Activated naive CD4-positive, alpha-beta T cell treated with anti-CD3 and anti-CD28 coated beads for 36 hours (primary cell): ENCODE measurements at regions not wholly inside any gene's neighbourhood (a gene's known extent, or its start where the extent isn't known, plus 50 kb on each side); places are given as distances from the start of the nearest gene placed in this dataset.
"Not testable (repeated sequence)": the region's sequence is repeated elsewhere in the genome, so short reads cannot be mapped to it uniquely, and the experiment has no call there.

Experiments
- CTCF ChIA-PET: fragments of 350-600 bp; sonication (Branson Sonifier 250); formaldehyde crosslinking; loops from one replicate; lab custom pipeline; 2021; ENCODE audit warnings: antibody characterized with exemption; lab: Charles Lee
- DNase-seq: peaks from one replicate; pipeline ENCODE4 v3.0.0-alpha.2; 2020
- H3K27ac Mint-ChIP-seq: one replicate; pipeline ENCODE4 v1.8.0; 2021; ENCODE audit warnings: mild to moderate bottlenecking, mixed read lengths
- H3K27me3 Mint-ChIP-seq: one replicate; pipeline ENCODE4 v1.8.0; 2021; ENCODE audit warnings: low read depth, mixed read lengths
- H3K36me3 Mint-ChIP-seq: one replicate; pipeline ENCODE4 v1.8.0; 2021; ENCODE audit warnings: low read depth, mixed read lengths
- H3K4me1 Mint-ChIP-seq: one replicate; pipeline ENCODE4 v1.8.0; 2021; ENCODE audit warnings: low read depth, mixed read lengths
- H3K4me3 Mint-ChIP-seq: one replicate; pipeline ENCODE4 v1.8.0; 2021; ENCODE audit warnings: mild to moderate bottlenecking, moderate library complexity, mixed read lengths
- H3K9me3 Mint-ChIP-seq: one replicate; pipeline ENCODE4 v1.8.0; 2021; ENCODE audit warnings: mixed read lengths
- intact Hi-C: fragments of 100-400 bp; cut with micrococcal nuclease; formaldehyde crosslinking; loops from one replicate; pipeline ENCODE4 v1.15.1; 2023

DNA sequence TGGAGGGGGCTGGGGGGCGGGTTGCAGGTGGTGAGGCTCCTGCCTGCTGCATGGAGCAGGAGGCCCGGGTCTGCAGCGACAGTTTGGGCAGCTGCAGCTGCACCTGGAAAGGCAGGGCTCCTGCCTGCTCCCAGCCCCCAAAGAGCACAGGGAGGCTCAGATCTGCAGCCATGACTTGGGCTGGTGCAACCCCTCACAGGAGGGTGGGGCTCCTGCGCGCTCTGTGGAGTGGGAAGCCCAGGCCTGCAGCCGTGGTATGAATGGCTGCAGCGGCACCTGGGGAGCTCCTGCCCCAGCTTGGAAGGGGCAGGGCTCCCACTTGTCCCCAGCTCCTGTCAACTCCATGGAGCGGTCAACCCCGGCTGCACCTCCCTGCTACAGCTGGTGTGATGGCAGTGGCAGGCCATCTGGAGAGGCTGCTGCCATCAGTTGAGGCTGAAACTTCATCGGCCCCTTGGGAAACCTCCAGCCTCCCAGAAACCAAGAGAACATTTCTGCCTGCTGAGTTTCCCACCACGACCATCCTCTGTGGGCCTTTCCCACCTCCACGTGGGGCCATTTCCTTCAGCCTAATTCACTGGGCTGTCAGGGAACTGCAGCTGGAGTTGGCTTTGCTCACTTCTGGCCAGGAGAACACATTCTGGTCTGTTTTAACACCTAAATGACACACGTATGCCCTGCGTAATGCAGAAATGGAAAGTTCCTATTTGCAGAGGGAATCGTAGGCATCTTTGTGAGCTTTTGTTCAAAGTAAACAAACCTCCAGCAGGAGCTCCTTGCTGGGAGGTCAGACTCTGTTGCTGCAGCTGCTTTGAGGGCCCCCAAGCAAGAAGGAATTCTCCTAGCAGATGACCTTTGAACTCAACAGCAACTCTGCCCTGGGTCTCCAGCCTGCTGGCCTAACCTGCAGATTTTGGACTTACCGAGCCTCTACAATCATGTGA lies 429.0 kb downstream of the PREX1 start:
- Mint-ChIP-seq H3K4me3 (no peak overlapping the region), H3K27me3 (peaks cover 5% of the 10 kb centered on the region), H3K9me3 (no peaks in the 10 kb centered on the region), H3K4me1 (no peaks in the 10 kb centered on the region), H3K36me3 (no peaks in the 10 kb centered on the region), H3K27ac (no peak overlapping the region)
- intact Hi-C loops, result no loop called here
- CTCF ChIA-PET, result no interaction called here
- DNase-seq, result no peak

- H3K4me3 Mint-ChIP-seq, H3K36me3 Mint-ChIP-seq, H3K27me3 Mint-ChIP-seq, DNase-seq, H3K9me3 Mint-ChIP-seq, H3K4me1 Mint-ChIP-seq, H3K27ac Mint-ChIP-seq, intact Hi-C loops: not testable (repeated sequence)
- CTCF ChIA-PET, result interaction anchor here (0.6 to 1.0 kb wide), 2 partner anchors 8 to 223 kb away, joined by 3 read pairs; no protein-coding TSS in a partner anchor
Measured at GRCh38 chr20:48396981-48397861, 430.6 kb downstream of the PREX1 start.

DNA sequence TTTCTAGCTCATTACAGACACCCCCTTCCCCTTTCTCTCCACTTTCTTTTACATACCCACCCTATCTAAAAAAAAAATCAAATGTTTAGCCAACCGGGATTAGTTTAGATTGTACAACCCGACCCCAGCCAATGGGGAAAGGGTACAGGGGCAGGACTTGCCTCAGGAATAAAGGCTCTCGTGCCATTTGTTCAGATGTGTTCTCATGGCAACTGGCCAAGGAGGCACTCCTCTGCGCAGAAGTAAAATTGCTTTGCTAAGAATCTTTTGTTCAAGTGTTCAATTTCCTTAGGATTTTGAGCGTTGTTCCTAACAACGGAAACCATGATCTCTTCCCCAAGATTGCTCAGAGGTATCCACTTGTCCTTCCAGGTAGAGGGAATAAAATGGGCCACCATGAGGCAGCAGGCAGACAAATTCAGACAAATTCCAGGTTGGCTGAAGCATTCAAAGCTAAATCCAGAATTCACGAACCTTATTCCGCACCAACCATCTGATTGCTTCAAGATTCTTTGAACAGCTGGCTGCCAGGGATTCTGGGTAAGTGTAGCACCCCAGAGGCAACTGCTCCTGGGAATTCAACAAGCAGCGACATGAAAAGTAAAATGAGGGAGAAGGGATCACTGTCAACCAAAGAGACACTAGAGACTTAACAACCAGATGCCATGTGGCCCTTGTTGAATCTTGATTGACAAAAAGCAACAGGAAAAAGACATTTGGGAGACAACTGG lies 431.8 kb downstream of the PREX1 start:
- H3K9me3 Mint-ChIP-seq, result peaks cover 10% of the 10 kb centered on the region
- intact Hi-C loops, result no loop called here

GRCh38 chr20:48394415-48395081 lies 433.3 kb downstream of the PREX1 start:
- intact Hi-C loops, result no loop called here
- CTCF ChIA-PET, result no interaction called here
- no peak for DNase-seq
- Mint-ChIP-seq H3K27ac (no peak overlapping the region), H3K27me3 (peaks cover 6% of the 10 kb centered on the region), H3K36me3 (no peaks in the 10 kb centered on the region), H3K4me1 (no peaks in the 10 kb centered on the region), H3K4me3 (no peak overlapping the region), H3K9me3 (peaks cover 14% of the 10 kb centered on the region)

More for the DNA sequence above, 431.8 kb downstream of the PREX1 start:
- CTCF ChIA-PET, result interaction anchor here (1.0 kb wide), 1 partner anchor 9 kb away, joined by 3 read pairs; no protein-coding TSS in a partner anchor
- H3K27ac Mint-ChIP-seq, result no peak overlapping the region
- no peaks in the 10 kb centered on the region for H3K4me1 Mint-ChIP-seq
- no peaks in the 10 kb centered on the region for H3K36me3 Mint-ChIP-seq
- H3K27me3 Mint-ChIP-seq, result peaks cover 6% of the 10 kb centered on the region
- no peak for DNase-seq
- H3K4me3 Mint-ChIP-seq, result no peak overlapping the region

GRCh38 chr20:48393737-48394314 lies 434.0 kb downstream of the PREX1 start:
- peaks cover 6% of the 10 kb centered on the region for H3K27me3 Mint-ChIP-seq
- intact Hi-C loops, result no loop called here
- H3K9me3 Mint-ChIP-seq, result peaks cover 14% of the 10 kb centered on the region
- no peaks in the 10 kb centered on the region for H3K36me3 Mint-ChIP-seq
- CTCF ChIA-PET, result no interaction called here
- H3K4me1 Mint-ChIP-seq, result no peaks in the 10 kb centered on the region
- no peak overlapping the region for H3K4me3 Mint-ChIP-seq
- H3K27ac Mint-ChIP-seq, result no peak overlapping the region
- DNase-seq, result no peak

DNA sequence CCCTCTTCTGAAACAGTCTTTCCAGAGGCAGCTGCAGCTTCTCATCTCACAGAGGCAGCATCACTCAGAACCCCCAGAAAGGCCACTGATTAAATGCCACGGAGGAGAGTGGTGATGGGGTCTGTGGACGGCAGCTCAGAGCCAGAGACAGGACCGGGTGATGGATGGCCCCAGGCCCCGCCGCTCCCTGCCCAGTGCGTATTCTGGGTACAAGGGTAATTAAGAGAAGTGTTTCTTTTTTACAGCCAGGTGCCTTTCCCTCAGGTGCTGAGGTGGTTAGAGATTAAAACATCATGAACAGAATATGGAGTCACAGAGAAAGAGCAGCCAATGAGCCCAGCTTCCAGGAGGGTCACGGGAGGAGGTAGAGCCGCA lies 434.5 kb downstream of the PREX1 start:
- H3K27me3 Mint-ChIP-seq, result peaks cover 6% of the 10 kb centered on the region
- peaks cover 14% of the 10 kb centered on the region for H3K9me3 Mint-ChIP-seq
- intact Hi-C loops, result no loop called here
- no peak overlapping the region for H3K27ac Mint-ChIP-seq
- CTCF ChIA-PET, result no interaction called here
- H3K4me1 Mint-ChIP-seq, result no peaks in the 10 kb centered on the region
- no peak for DNase-seq
- no peak overlapping the region for H3K4me3 Mint-ChIP-seq
- no peaks in the 10 kb centered on the region for H3K36me3 Mint-ChIP-seq

DNA sequence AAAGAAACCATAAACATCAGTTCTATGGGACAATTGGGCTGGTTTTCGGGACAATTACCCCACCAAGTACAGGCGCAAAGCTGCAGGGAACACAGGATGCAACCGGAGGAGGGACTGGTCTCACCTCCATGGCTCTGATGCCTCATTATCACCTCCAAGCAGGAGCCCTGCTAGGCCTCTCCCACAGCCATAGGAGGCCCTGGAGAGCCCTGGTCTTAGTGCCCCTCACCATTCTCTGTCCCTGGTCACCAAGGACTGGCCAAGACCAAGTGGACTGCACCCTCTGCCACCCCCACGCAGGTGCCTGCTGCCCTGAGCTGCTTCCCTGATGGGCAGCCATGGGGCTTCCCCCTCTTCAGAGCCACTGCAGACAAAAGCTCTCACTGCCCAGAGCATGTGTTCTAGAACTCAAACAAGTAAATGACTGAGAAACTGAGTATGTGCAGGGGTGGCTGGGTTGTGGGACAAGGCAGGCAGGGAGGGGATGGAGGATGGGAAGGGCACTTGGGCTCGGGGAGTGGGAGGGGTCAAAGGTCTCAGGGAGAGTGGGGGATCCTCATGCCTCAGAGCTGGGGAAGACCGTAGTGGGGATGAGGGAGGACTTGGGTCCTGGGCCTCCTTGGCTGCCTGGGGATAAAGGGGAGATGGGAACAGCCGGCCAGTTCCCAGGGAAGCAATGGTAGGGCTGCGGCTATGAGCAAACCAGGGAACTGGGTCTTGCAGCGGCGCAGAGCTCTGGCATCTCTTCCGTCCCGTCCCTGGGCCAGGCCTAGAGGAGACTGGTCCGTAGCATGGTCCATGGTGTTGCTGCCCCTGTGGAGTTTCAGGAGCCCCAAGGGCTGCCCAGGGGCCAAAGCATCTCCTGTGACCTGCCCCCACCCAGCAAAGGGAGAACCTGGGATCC lies 435.1 kb downstream of the PREX1 start:
- CTCF ChIA-PET, result no interaction called here
- Mint-ChIP-seq H3K27ac (no peak overlapping the region), H3K4me1 (no peaks in the 10 kb centered on the region), H3K27me3 (peaks cover 6% of the 10 kb centered on the region), H3K36me3 (no peaks in the 10 kb centered on the region), H3K4me3 (no peak overlapping the region), H3K9me3 (peaks cover 14% of the 10 kb centered on the region)
- intact Hi-C loops, result no loop called here
- no peak for DNase-seq

DNA sequence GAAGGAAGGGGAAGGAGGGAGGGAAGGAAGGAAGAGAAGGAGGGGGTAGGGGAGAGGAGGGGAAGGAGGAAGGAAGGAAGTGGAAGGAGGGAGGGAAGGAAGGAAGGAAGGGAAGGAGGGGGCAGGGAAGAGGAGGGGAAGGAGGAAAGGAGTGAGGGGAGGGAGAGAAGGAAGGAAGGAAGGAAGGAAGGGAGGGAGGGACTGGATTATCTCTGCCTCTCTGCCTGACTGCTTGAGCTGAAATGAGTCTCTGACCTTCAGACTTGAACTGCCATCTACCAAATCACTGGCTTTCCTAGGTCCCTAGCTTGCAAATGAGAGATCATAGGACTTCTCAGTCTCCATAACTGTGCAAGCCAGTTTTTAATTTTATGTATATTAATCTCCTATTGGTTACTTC lies 436.8 kb downstream of the PREX1 start:
- no peak overlapping the region for H3K27ac Mint-ChIP-seq
- no peak overlapping the region for H3K4me3 Mint-ChIP-seq
- DNase-seq, result no peak
- H3K36me3 Mint-ChIP-seq, result no peaks in the 10 kb centered on the region
- peaks cover 14% of the 10 kb centered on the region for H3K9me3 Mint-ChIP-seq
- H3K27me3 Mint-ChIP-seq, result peaks cover 7% of the 10 kb centered on the region
- CTCF ChIA-PET, result interaction anchor here (0.5 to 0.6 kb wide), 2 partner anchors 162 to 496 kb away, joined by 3 read pairs; no protein-coding TSS in a partner anchor
- H3K4me1 Mint-ChIP-seq, result no peaks in the 10 kb centered on the region
- intact Hi-C loops, result no loop called here

- H3K9me3 Mint-ChIP-seq, result peaks cover 14% of the 10 kb centered on the region
- no peaks in the 10 kb centered on the region for H3K36me3 Mint-ChIP-seq
- intact Hi-C loops, result no loop called here
- H3K27me3 Mint-ChIP-seq, result peaks cover 3% of the 10 kb centered on the region
- H3K4me1 Mint-ChIP-seq, result no peaks in the 10 kb centered on the region
- CTCF ChIA-PET, result no interaction called here
- no peak overlapping the region for H3K4me3 Mint-ChIP-seq
- no peak for DNase-seq
- no peak overlapping the region for H3K27ac Mint-ChIP-seq
Measured at GRCh38 chr20:48387675-48388074, 440.1 kb downstream of the PREX1 start.

GRCh38 chr20:48385527-48385926 lies 442.3 kb downstream of the PREX1 start:
- intact Hi-C loops, result no loop called here
- Mint-ChIP-seq H3K4me3 (no peak overlapping the region), H3K27me3 (peaks cover 3% of the 10 kb centered on the region), H3K4me1 (no peaks in the 10 kb centered on the region), H3K27ac (no peak overlapping the region), H3K9me3 (peaks cover 3% of the 10 kb centered on the region), H3K36me3 (no peaks in the 10 kb centered on the region)
- DNase-seq, result no peak
- CTCF ChIA-PET, result no interaction called here

GRCh38 chr20:48385114-48385513 lies 442.7 kb downstream of the PREX1 start:
- Mint-ChIP-seq H3K4me1 (no peaks in the 10 kb centered on the region), H3K27me3 (peaks cover 6% of the 10 kb centered on the region), H3K36me3 (no peaks in the 10 kb centered on the region), H3K27ac (no peak overlapping the region), H3K9me3 (no peaks in the 10 kb centered on the region), H3K4me3 (no peak overlapping the region)
- no peak for DNase-seq
- intact Hi-C loops, result no loop called here
- CTCF ChIA-PET, result no interaction called here
